ENCODE measurements at regions not wholly inside any gene's neighbourhood (a gene's known extent, or its start where the extent isn't known, plus 50 kb on each side); places are given as distances from the start of the nearest gene placed in this dataset.
"Not testable (repeated sequence)": the region's sequence is repeated elsewhere in the genome, so short reads cannot be mapped to it uniquely, and the experiment has no call there.

- no peak for DNase-seq
These were observed 258.4 kb upstream of the AGTR1 start for GRCh38 chr3:148439254-148439822.

GRCh38 chr3:148441191-148441590 is 256.5 kb upstream of the AGTR1 start:
- DNase-seq = no peak

- peak in 1 of 2 experiments; percentile 6 for DNase-seq
These were observed 246.9 kb upstream of the AGTR1 start for GRCh38 chr3:148450819-148451218.

- no peak for DNase-seq
These were observed 245.7 kb upstream of the AGTR1 start for GRCh38 chr3:148451969-148452368.

GRCh38 chr3:148453781-148454191 is 243.9 kb upstream of the AGTR1 start:
- no peak for DNase-seq

GRCh38 chr3:148455098-148455497 is 242.6 kb upstream of the AGTR1 start:
- no peak for DNase-seq

GRCh38 chr3:148457886-148458285 is 239.8 kb upstream of the AGTR1 start:
- no peak for DNase-seq

- DNase-seq = no peak
These were observed 237.7 kb upstream of the AGTR1 start for GRCh38 chr3:148459931-148460513.

- no peak for DNase-seq
These were observed 237.0 kb upstream of the AGTR1 start for GRCh38 chr3:148460686-148461085.

- no peak for DNase-seq
These were observed 233.5 kb upstream of the AGTR1 start for GRCh38 chr3:148464246-148464645.

- DNase-seq = no peak
These were observed 231.6 kb upstream of the AGTR1 start for GRCh38 chr3:148466143-148466542.

GRCh38 chr3:148466980-148467740 is 230.5 kb upstream of the AGTR1 start:
- DNase-seq = no peak

- DNase-seq = no peak
These were observed 220.3 kb upstream of the AGTR1 start for GRCh38 chr3:148477375-148477774.

- DNase-seq = no peak
These were observed 204.1 kb upstream of the AGTR1 start for GRCh38 chr3:148493631-148494030.

- DNase-seq = no peak
These were observed 203.3 kb upstream of the AGTR1 start for GRCh38 chr3:148494451-148494850.

- no peak for DNase-seq
These were observed 196.8 kb upstream of the AGTR1 start for GRCh38 chr3:148500881-148501280.

GRCh38 chr3:148510116-148510515 is 187.6 kb upstream of the AGTR1 start:
- DNase-seq = no peak

GRCh38 chr3:148510561-148510960 is 187.1 kb upstream of the AGTR1 start:
- DNase-seq = no peak

- DNase-seq = no peak
These were observed 185.1 kb upstream of the AGTR1 start for GRCh38 chr3:148512648-148513047.

- no peak for DNase-seq
These were observed 184.6 kb upstream of the AGTR1 start for GRCh38 chr3:148513096-148513543.

- no peak for DNase-seq
These were observed 179.2 kb upstream of the AGTR1 start for GRCh38 chr3:148518520-148518919.

GRCh38 chr3:148525621-148526020 is 172.1 kb upstream of the AGTR1 start:
- not testable (repeated sequence) for DNase-seq

- no peak for DNase-seq
These were observed 169.7 kb upstream of the AGTR1 start for GRCh38 chr3:148528024-148528423.

GRCh38 chr3:148531836-148532235 is 165.9 kb upstream of the AGTR1 start:
- DNase-seq = no peak
